HG03442 (cell line): ENCODE measurements at regions not wholly inside any gene's neighbourhood (a gene's known extent, or its start where the extent isn't known, plus 50 kb on each side); places are given as distances from the start of the nearest gene placed in this dataset.
"Not testable (repeated sequence)": the region's sequence is repeated elsewhere in the genome, so short reads cannot be mapped to it uniquely, and the experiment has no call there.

Source experiments
- ATAC-seq: cut with Tn5 transposase; IDR thresholded peaks from one replicate; pipeline ENCODE4 v1.9.1; 2021; ENCODE audit warnings: mild to moderate bottlenecking, moderate library complexity; ENCODE audit not compliant: unreplicated experiment

GRCh38 chr11:24408202-24408601, 88.7 kb upstream of the LUZP2 start:
- ATAC-seq: no peak

- ATAC-seq: no peak
Measured at GRCh38 chr11:24411791-24412190, 85.1 kb upstream of the LUZP2 start.

GRCh38 chr11:24412722-24413121, 84.1 kb upstream of the LUZP2 start:
- no peak for ATAC-seq

GRCh38 chr11:24413391-24413790, 83.5 kb upstream of the LUZP2 start:
- ATAC-seq: no peak

- ATAC-seq: not testable (repeated sequence)
Measured at GRCh38 chr11:24415955-24416636, 80.8 kb upstream of the LUZP2 start.

GRCh38 chr11:24421766-24422165, 75.1 kb upstream of the LUZP2 start:
- no peak for ATAC-seq

- no peak for ATAC-seq
Measured at GRCh38 chr11:24422376-24422775, 74.5 kb upstream of the LUZP2 start.

GRCh38 chr11:24437123-24437522, 59.7 kb upstream of the LUZP2 start:
- ATAC-seq: no peak
